ENCODE measurements at regions not wholly inside any gene's neighbourhood (a gene's known extent, or its start where the extent isn't known, plus 50 kb on each side); places are given as distances from the start of the nearest gene placed in this dataset.
A peak's percentile ranks its signal among the peaks of the same experiment; 100 is the strongest.

DNA sequence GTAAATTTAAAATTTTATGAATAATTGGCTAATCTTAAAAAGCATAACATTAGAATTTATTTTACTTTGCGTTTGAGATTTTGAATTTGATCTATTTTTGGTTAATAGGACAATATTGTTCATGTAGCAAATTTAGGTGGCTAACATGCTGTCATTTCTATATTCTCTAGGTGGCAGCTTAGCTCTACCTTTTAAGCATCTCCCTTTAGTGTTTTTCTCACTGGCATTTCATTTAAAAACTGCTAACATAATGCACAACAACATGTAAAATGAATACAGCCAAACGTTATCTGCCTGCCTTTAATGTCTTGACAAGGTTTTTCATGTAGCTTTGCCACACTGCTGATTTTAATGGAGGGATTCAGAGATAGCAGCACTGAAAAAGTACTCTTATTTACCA is 272.4 kb upstream of the FBXO33 start:
- Histone ChIP-seq H3K27ac (ENCODE audit: low read length) (no peak overlapping the region), H3K9ac (ENCODE audit: low read length) (no peak overlapping the region), H3K27me3 (ENCODE audit: control insufficient read depth, insufficient read depth, low read length) (no peaks in the 10 kb centered on the region), H3K9me3 (ENCODE audit: control insufficient read depth, low read depth, low read length) (no peaks in the 10 kb centered on the region), H3K4me1 (ENCODE audit: control insufficient read depth, low read depth, low read length) (no peaks in the 10 kb centered on the region), H3K4me3 (ENCODE audit: low read length) (no peak overlapping the region), H3K36me3 (ENCODE audit: control insufficient read depth, low read depth, low read length) (no peaks in the 10 kb centered on the region)

DNA sequence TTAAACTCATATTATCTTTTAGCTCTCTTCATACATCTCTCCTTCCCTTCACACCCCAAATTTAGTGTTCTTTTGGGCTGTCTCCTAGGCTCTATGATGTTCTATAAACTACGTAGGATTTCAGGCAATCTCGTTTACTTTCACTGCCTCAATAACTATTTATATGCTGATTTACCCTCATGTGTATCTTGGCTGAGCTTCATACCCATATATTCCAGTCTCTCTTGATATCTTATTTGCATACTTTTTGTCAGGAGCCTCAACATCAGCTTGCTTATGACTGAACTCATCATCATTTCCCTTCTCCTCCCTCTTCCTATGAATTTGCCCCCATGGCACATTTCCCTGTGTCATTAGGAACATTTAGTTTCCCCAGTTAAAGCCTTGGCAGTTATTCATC is 262.1 kb upstream of the FBXO33 start:
- Histone ChIP-seq H3K9ac (ENCODE audit: low read length) (no peak overlapping the region), H3K9me3 (ENCODE audit: control insufficient read depth, low read depth, low read length) (no peaks in the 10 kb centered on the region), H3K27ac (ENCODE audit: low read length) (no peak overlapping the region), H3K36me3 (ENCODE audit: control insufficient read depth, low read depth, low read length) (no peaks in the 10 kb centered on the region), H3K27me3 (ENCODE audit: control insufficient read depth, insufficient read depth, low read length) (no peaks in the 10 kb centered on the region), H3K4me1 (ENCODE audit: control insufficient read depth, low read depth, low read length) (no peaks in the 10 kb centered on the region), H3K4me3 (ENCODE audit: low read length) (no peak overlapping the region)

DNA sequence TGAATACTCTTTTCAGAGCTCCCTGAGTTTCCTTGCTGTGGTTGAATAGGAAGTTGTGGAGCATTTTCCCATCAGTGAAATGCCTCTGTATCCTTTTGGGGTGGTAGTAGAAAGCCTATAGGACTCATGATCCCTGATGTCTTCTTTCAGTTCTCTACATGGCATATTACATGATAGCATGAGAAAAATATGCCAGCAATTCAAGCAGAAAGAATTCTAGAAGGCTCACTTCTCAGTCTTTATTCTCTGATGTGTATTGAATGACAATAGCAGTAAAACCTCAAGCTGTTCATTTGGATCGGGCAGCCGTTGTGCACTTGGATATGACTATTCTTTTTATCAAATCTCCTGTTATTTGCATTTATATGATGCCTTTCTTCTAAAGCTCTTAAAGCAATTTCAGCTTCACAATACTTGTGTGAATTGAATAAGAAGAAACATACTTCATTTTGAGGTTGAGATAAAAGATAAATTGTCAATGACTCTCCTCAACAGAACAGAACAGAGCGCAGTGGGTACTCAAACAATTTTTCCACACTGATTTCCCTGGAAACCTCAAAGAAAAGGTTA is 251.5 kb upstream of the FBXO33 start:
- Histone ChIP-seq H3K27me3 (ENCODE audit: control insufficient read depth, insufficient read depth, low read length) (no peaks in the 10 kb centered on the region), H3K9ac (ENCODE audit: low read length) (no peak overlapping the region), H3K9me3 (ENCODE audit: control insufficient read depth, low read depth, low read length) (no peaks in the 10 kb centered on the region), H3K36me3 (ENCODE audit: control insufficient read depth, low read depth, low read length) (no peaks in the 10 kb centered on the region), H3K27ac (ENCODE audit: low read length) (no peak overlapping the region), H3K4me3 (ENCODE audit: low read length) (no peak overlapping the region), H3K4me1 (ENCODE audit: control insufficient read depth, low read depth, low read length) (peaks cover 14% of the 10 kb centered on the region)

DNA sequence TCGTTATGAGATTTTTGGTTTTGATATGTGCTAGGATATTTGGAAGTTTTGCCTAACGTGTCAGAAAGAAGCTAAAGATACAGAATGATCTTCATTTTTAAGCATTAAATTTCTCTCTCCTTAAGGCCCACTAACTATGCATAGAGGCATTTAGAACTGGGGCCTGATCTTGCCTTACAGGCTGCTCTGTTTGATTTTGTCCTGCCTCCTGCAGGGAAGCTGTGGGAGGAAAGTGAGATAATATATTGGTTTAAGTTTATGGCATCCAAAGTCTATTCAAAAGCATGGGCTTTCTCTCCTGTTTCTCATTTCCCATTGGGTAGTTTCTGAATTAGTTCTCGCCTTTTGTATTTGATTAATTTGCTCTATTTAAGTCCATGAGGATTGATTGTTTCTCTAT is 250.3 kb upstream of the FBXO33 start:
- Histone ChIP-seq H3K9me3 (ENCODE audit: control insufficient read depth, low read depth, low read length) (no peaks in the 10 kb centered on the region), H3K4me1 (ENCODE audit: control insufficient read depth, low read depth, low read length) (peaks cover 14% of the 10 kb centered on the region), H3K27me3 (ENCODE audit: control insufficient read depth, insufficient read depth, low read length) (no peaks in the 10 kb centered on the region), H3K9ac (ENCODE audit: low read length) (no peak overlapping the region), H3K36me3 (ENCODE audit: control insufficient read depth, low read depth, low read length) (no peaks in the 10 kb centered on the region), H3K27ac (ENCODE audit: low read length) (no peak overlapping the region), H3K4me3 (ENCODE audit: low read length) (no peak overlapping the region)

DNA sequence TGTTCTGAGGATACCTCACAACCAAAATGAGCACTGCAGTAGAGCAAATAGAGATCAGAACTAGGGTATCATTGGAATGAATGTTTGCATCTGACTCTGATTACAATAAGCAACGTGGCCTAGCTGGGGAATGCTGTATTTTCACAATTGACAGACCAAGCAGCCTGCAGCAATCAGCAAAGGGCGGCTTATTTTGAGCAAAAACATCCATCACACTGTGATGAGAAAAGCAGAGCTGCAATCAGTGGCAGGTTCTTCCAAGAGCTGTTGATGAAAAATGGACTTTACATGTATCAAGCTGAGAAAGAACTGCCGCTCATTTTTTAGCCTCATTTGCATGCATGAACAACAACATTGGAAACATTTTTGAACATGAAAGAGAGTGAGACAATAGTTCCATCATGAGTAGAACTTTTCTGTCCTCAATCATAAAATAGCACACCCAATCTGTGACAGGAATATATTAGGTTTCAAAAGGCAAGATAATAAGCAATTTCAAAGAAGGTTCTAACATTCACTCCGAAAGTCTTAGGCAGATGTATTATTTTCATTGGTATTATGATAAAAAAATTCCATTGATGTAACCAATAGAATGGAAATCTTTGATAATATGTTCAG is 249.7 kb upstream of the FBXO33 start:
- Histone ChIP-seq H3K9ac (ENCODE audit: low read length) (no peak overlapping the region), H3K36me3 (ENCODE audit: control insufficient read depth, low read depth, low read length) (no peaks in the 10 kb centered on the region), H3K27ac (ENCODE audit: low read length) (no peak overlapping the region), H3K27me3 (ENCODE audit: control insufficient read depth, insufficient read depth, low read length) (no peaks in the 10 kb centered on the region), H3K4me3 (ENCODE audit: low read length) (no peak overlapping the region), H3K9me3 (ENCODE audit: control insufficient read depth, low read depth, low read length) (no peaks in the 10 kb centered on the region), H3K4me1 (ENCODE audit: control insufficient read depth, low read depth, low read length) (peaks cover 14% of the 10 kb centered on the region)

DNA sequence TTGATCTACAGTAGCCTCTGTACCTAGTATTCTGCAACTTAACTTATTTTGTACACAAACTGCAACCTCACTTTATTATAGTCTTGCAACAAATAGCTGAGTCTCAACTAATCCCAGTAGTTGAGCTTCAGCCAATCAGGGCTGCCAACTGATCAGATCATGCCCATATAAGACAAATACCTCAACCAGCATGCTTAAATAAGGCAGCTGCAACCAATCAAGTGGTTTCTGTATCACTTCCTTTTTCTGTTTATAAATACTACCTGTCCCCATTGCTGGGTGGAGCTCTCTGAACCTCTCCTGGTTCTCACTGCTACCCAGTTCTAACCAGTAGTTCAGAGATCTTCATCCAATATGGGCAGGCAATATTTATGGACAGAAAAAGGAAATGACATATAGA is 248.5 kb upstream of the FBXO33 start:
- no peaks in the 10 kb centered on the region for H3K36me3 ChIP-seq (ENCODE audit: control insufficient read depth, low read depth, low read length)
- peaks cover 14% of the 10 kb centered on the region for H3K4me1 ChIP-seq (ENCODE audit: control insufficient read depth, low read depth, low read length)

DNA sequence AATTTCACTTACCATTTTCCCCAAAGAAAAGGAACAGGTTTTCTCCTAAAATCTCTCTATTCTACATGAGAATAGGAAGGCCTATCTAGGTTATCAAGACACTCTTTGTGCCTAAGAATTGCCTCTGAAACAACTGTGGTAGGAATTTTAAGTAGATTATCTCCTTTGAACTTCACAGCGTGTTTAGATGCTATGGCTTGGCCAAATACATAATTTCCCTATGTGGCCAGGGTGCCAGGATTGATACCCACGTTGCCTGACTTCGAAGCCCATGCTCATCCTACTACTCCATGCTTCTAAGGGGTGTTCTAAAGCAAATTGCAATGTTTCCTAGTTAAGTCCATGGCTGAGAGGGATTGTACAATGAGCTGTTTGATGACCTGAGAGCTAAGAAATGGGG is 241.5 kb upstream of the FBXO33 start:
- Histone ChIP-seq H3K36me3 (ENCODE audit: control insufficient read depth, low read depth, low read length) (no peaks in the 10 kb centered on the region), H3K4me1 (ENCODE audit: control insufficient read depth, low read depth, low read length) (peaks cover 24% of the 10 kb centered on the region), H3K9ac (ENCODE audit: low read length) (no peak overlapping the region), H3K27me3 (ENCODE audit: control insufficient read depth, insufficient read depth, low read length) (no peaks in the 10 kb centered on the region), H3K4me3 (ENCODE audit: low read length) (peak overlapping the region; percentile 3), H3K9me3 (ENCODE audit: control insufficient read depth, low read depth, low read length) (no peaks in the 10 kb centered on the region), H3K27ac (ENCODE audit: low read length) (no peak overlapping the region)

More for the DNA sequence above, 248.5 kb upstream of the FBXO33 start:
- Histone ChIP-seq H3K27ac (ENCODE audit: low read length) (no peak overlapping the region), H3K4me3 (ENCODE audit: low read length) (no peak overlapping the region), H3K9ac (ENCODE audit: low read length) (no peak overlapping the region), H3K9me3 (ENCODE audit: control insufficient read depth, low read depth, low read length) (no peaks in the 10 kb centered on the region), H3K27me3 (ENCODE audit: control insufficient read depth, insufficient read depth, low read length) (no peaks in the 10 kb centered on the region)

DNA sequence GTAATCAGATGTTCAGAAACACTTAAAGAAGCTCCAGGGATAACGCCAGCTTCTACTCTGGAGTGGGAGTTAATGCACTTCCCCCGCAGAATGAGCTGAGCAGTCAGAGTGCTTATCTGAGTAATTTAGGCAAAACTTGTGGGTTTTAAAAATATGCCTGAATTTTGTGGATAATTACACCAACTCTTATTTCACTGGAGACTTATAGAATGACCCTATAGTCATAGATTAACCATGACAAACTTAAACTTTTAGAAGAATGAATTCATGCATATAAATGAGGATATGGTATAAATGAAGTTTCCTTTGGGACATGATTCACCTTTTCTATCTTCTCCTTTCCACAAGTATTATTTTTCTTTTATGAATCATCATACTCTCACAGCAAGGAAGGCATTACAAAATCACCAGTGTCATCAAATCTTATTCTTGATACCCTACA is 241.1 kb upstream of the FBXO33 start:
- Histone ChIP-seq H3K27ac (ENCODE audit: low read length) (no peak overlapping the region), H3K9ac (ENCODE audit: low read length) (no peak overlapping the region), H3K4me3 (ENCODE audit: low read length) (peak overlapping the region; percentile 2), H3K36me3 (ENCODE audit: control insufficient read depth, low read depth, low read length) (no peaks in the 10 kb centered on the region), H3K4me1 (ENCODE audit: control insufficient read depth, low read depth, low read length) (peaks cover 24% of the 10 kb centered on the region), H3K27me3 (ENCODE audit: control insufficient read depth, insufficient read depth, low read length) (no peaks in the 10 kb centered on the region), H3K9me3 (ENCODE audit: control insufficient read depth, low read depth, low read length) (no peaks in the 10 kb centered on the region)

DNA sequence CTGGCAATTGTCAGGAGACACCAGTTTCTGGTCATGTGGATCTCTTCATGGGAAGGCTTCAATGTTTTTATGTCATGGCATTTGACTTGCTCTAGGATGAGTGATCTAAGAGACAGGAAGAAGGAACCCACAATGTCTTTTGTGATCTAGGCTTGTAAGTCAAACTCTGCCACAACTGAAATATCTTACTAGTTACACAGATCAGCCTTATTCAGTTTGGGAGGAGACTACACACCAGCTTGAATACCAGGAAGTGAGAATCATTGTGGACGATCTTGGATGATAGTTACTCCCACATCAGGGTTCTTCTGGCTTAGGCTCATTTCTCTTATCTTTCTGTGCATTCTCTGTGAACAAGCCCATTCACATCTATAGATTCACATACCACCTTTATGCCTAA is 236.2 kb upstream of the FBXO33 start:
- no peak overlapping the region for H3K4me3 ChIP-seq (ENCODE audit: low read length)
- H3K9me3 ChIP-seq (ENCODE audit: control insufficient read depth, low read depth, low read length) = no peaks in the 10 kb centered on the region
- no peak overlapping the region for H3K27ac ChIP-seq (ENCODE audit: low read length)
- H3K36me3 ChIP-seq (ENCODE audit: control insufficient read depth, low read depth, low read length) = no peaks in the 10 kb centered on the region
- no peaks in the 10 kb centered on the region for H3K27me3 ChIP-seq (ENCODE audit: control insufficient read depth, insufficient read depth, low read length)
- H3K9ac ChIP-seq (ENCODE audit: low read length) = no peak overlapping the region
- H3K4me1 ChIP-seq (ENCODE audit: control insufficient read depth, low read depth, low read length) = peaks cover 19% of the 10 kb centered on the region

DNA sequence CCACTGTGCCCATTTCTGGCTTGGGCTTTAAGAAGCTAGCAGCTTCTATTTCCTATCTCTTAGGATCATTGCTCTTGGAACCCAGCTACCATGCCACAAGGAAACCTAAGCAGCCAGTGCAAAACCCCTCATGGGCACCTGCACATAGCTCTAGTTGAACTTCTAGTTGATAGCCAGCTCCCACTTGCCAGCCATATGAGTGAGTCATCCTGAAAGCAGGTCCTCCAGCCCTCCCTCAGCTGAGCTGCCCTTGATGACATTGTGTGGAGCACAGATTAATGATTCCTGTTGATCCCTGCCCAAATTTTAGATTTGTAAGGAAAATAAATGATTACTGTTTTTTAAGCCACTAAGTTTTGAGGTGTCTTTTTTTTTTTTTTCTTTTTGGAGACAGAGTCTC is 234.2 kb upstream of the FBXO33 start:
- Histone ChIP-seq H3K4me1 (ENCODE audit: control insufficient read depth, low read depth, low read length) (peaks cover 8% of the 10 kb centered on the region), H3K27ac (ENCODE audit: low read length) (no peak overlapping the region), H3K36me3 (ENCODE audit: control insufficient read depth, low read depth, low read length) (no peaks in the 10 kb centered on the region), H3K4me3 (ENCODE audit: low read length) (no peak overlapping the region), H3K9ac (ENCODE audit: low read length) (no peak overlapping the region), H3K27me3 (ENCODE audit: control insufficient read depth, insufficient read depth, low read length) (no peaks in the 10 kb centered on the region), H3K9me3 (ENCODE audit: control insufficient read depth, low read depth, low read length) (no peaks in the 10 kb centered on the region)

DNA sequence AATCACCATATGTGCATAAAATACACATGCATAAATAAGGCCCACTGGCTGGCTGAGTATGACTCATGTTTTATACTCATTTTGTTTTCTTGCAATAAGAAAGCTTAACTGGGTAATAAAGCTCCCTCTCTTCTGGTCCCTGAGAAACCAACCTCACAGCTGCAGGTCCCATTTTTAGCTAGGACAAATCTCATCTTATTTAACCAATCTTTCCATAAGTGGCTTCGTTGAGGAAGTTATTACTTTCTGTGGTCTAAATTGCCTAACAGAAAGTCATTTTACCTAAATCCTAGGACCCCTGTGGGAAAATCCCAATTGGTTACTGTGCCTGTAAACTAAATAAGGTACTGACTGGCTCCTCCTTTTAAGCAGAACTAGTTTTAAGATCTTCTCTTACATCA is 232.8 kb upstream of the FBXO33 start:
- Histone ChIP-seq H3K27ac (ENCODE audit: low read length) (no peak overlapping the region), H3K4me1 (ENCODE audit: control insufficient read depth, low read depth, low read length) (peaks cover 8% of the 10 kb centered on the region)

DNA sequence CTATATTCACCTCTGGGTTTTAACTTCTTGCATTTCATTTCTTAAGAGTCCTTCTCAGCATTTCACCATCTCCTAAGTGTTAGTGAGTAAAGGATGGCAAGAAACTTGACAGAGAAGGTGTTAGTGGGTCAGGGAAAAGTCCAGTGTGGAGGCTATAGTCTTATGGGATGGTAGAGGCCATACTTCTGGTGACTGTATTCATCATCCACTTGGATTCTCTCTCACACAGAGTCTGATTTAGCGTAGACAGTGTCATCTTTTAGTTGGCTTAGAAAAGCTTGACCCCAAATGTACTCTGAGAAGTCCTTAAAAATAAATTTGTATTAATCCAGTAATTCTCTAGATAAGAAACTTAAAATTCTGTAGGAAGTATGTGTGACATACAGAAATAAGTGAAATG is 232.4 kb upstream of the FBXO33 start:
- Histone ChIP-seq H3K36me3 (ENCODE audit: control insufficient read depth, low read depth, low read length) (no peaks in the 10 kb centered on the region), H3K27me3 (ENCODE audit: control insufficient read depth, insufficient read depth, low read length) (no peaks in the 10 kb centered on the region), H3K27ac (ENCODE audit: low read length) (no peak overlapping the region), H3K9me3 (ENCODE audit: control insufficient read depth, low read depth, low read length) (no peaks in the 10 kb centered on the region), H3K4me3 (ENCODE audit: low read length) (no peak overlapping the region), H3K9ac (ENCODE audit: low read length) (no peak overlapping the region), H3K4me1 (ENCODE audit: control insufficient read depth, low read depth, low read length) (peaks cover 8% of the 10 kb centered on the region)

More for the DNA sequence above, 232.8 kb upstream of the FBXO33 start:
- H3K27me3 ChIP-seq (ENCODE audit: control insufficient read depth, insufficient read depth, low read length) = no peaks in the 10 kb centered on the region
- no peaks in the 10 kb centered on the region for H3K9me3 ChIP-seq (ENCODE audit: control insufficient read depth, low read depth, low read length)
- no peak overlapping the region for H3K9ac ChIP-seq (ENCODE audit: low read length)
- H3K4me3 ChIP-seq (ENCODE audit: low read length) = no peak overlapping the region
- H3K36me3 ChIP-seq (ENCODE audit: control insufficient read depth, low read depth, low read length) = no peaks in the 10 kb centered on the region
